ENCODE measurements at regions not wholly inside any gene's neighbourhood (a gene's known extent, or its start where the extent isn't known, plus 50 kb on each side); places are given as distances from the start of the nearest gene placed in this dataset.

- no peak overlapping the region for H3K4me3 ChIP-seq (replicated peaks; ENCODE audit: low read depth, low read length)
- no peak for TF ChIP-seq CTCF (IDR thresholded peaks at IDR 0.05; ENCODE audit: low read length, missing control alignments)
- DNase-seq (ENCODE audit: low read depth) = no peak
Measured at GRCh38 chr3:39587113-39587512, 119.6 kb downstream of the MOBP start.

GRCh38 chr3:39590806-39591205 lies 123.3 kb downstream of the MOBP start:
- DNase-seq (ENCODE audit: low read depth) = no peak
- no peak overlapping the region for H3K4me3 ChIP-seq (replicated peaks; ENCODE audit: low read depth, low read length)
- no peak for TF ChIP-seq CTCF (IDR thresholded peaks at IDR 0.05; ENCODE audit: low read length, missing control alignments)

GRCh38 chr3:39592311-39593050 lies 125.0 kb downstream of the MOBP start:
- no peak for TF ChIP-seq CTCF (IDR thresholded peaks at IDR 0.05; ENCODE audit: low read length, missing control alignments)
- no peak overlapping the region for H3K4me3 ChIP-seq (replicated peaks; ENCODE audit: low read depth, low read length)
- DNase-seq (ENCODE audit: low read depth) = no peak

- no peak for DNase-seq (ENCODE audit: low read depth)
- TF ChIP-seq CTCF (IDR thresholded peaks at IDR 0.05; ENCODE audit: low read length, missing control alignments) = no peak
- H3K4me3 ChIP-seq (replicated peaks; ENCODE audit: low read depth, low read length) = no peak overlapping the region
Measured at GRCh38 chr3:39593341-39593740, 125.9 kb downstream of the MOBP start.

GRCh38 chr3:39601241-39601640 lies 133.8 kb downstream of the MOBP start:
- H3K4me3 ChIP-seq (replicated peaks; ENCODE audit: low read depth, low read length) = no peak overlapping the region
- DNase-seq (ENCODE audit: low read depth) = no peak
- TF ChIP-seq CTCF (IDR thresholded peaks at IDR 0.05; ENCODE audit: low read length, missing control alignments) = no peak

GRCh38 chr3:39605837-39606236 lies 138.4 kb downstream of the MOBP start:
- TF ChIP-seq CTCF (IDR thresholded peaks at IDR 0.05; ENCODE audit: low read length, missing control alignments) = no peak
- no peak for DNase-seq (ENCODE audit: low read depth)
- H3K4me3 ChIP-seq (replicated peaks; ENCODE audit: low read depth, low read length) = no peak overlapping the region

GRCh38 chr3:39626198-39626597 lies 158.7 kb downstream of the MOBP start:
- no peak for DNase-seq (ENCODE audit: low read depth)
- no peak overlapping the region for H3K4me3 ChIP-seq (replicated peaks; ENCODE audit: low read depth, low read length)
- no peak for TF ChIP-seq CTCF (IDR thresholded peaks at IDR 0.05; ENCODE audit: low read length, missing control alignments)
